HepG2 (cell line): ENCODE measurements at regions not wholly inside any gene's neighbourhood (a gene's known extent, or its start where the extent isn't known, plus 50 kb on each side); places are given as distances from the start of the nearest gene placed in this dataset.

Experiments used
- EP300 ChIP-seq, 3 experiments: sonication (generic) in 1 of 3; formaldehyde crosslinking in 1 of 3; IDR thresholded peaks; 2 replicates each; pipeline versions ENCODE4 v1.5.1 to v1.6.1; 2011 to 2020; ENCODE audit warnings: low read depth in 2 of 3, low read length in 2 of 3, borderline replicate concordance in 1 of 3, improper control_type of control experiment in 1 of 3, mild to moderate bottlenecking in 1 of 3, missing genetic modification reagents in 1 of 3, moderate library complexity in 1 of 3
- TF ChIP-seq, protein P1 (sequence below): sonication (generic); formaldehyde crosslinking; IDR thresholded peaks from 2 replicates; pipeline ENCODE4 v1.5.1; 2020; ENCODE audit warnings: missing genetic modification reagents, mild to moderate bottlenecking, borderline replicate concordance

GRCh38 chr17:71111934-71112333, 942.6 kb downstream of the KCNJ2 start:
- no peak for TF ChIP-seq EP300 (IDR thresholded peaks at IDR 0.05; ENCODE audit: low read depth in 2 of 2, low read length in 2 of 2)
- TF ChIP-seq EP300 (CRISPR knock-in tag; IDR thresholded peaks at IDR 0.05; ENCODE audit: borderline replicate concordance): no peak
- TF ChIP-seq, protein P1, sequence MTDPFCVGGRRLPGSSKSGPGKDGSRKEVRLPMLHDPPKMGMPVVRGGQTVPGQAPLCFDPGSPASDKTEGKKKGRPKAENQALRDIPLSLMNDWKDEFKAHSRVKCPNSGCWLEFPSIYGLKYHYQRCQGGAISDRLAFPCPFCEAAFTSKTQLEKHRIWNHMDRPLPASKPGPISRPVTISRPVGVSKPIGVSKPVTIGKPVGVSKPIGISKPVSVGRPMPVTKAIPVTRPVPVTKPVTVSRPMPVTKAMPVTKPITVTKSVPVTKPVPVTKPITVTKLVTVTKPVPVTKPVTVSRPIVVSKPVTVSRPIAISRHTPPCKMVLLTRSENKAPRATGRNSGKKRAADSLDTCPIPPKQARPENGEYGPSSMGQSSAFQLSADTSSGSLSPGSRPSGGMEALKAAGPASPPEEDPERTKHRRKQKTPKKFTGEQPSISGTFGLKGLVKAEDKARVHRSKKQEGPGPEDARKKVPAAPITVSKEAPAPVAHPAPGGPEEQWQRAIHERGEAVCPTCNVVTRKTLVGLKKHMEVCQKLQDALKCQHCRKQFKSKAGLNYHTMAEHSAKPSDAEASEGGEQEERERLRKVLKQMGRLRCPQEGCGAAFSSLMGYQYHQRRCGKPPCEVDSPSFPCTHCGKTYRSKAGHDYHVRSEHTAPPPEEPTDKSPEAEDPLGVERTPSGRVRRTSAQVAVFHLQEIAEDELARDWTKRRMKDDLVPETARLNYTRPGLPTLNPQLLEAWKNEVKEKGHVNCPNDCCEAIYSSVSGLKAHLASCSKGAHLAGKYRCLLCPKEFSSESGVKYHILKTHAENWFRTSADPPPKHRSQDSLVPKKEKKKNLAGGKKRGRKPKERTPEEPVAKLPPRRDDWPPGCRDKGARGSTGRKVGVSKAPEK (CRISPR knock-in tag): no peak
